GM12891 (cell line): ENCODE measurements at regions not wholly inside any gene's neighbourhood (a gene's known extent, or its start where the extent isn't known, plus 50 kb on each side); places are given as distances from the start of the nearest gene placed in this dataset.

ENCODE experiments used
- POLR2A ChIP-seq: IDR thresholded peaks from 2 replicates; pipeline ENCODE4 v1.6.1; 2011; ENCODE audit warnings: low read depth, low read length, control low read depth
- POLR2AphosphoS5 ChIP-seq: IDR thresholded peaks from 2 replicates; pipeline ENCODE4 v1.6.1; 2011; ENCODE audit warnings: low read depth, low read length, control low read depth
- POU2F2 ChIP-seq: IDR thresholded peaks from 2 replicates; pipeline ENCODE4 v1.6.1; 2011; ENCODE audit warnings: low read depth, mild to moderate bottlenecking, control low read depth, low read length, moderate library complexity
- TAF1 ChIP-seq: IDR thresholded peaks from 2 replicates; pipeline ENCODE4 v1.6.1; 2011; ENCODE audit warnings: low read depth, low read length, control low read depth

- no peak for TF ChIP-seq POLR2A
- no peak for TF ChIP-seq POLR2AphosphoS5
- no peak for TF ChIP-seq TAF1
- no peak for TF ChIP-seq POU2F2
Measured at GRCh38 chr12:75825686-75826085, 205.9 kb downstream of the PHLDA1 start.
